HCT116 (cell line): ENCODE measurements at regions not wholly inside any gene's neighbourhood (a gene's known extent, or its start where the extent isn't known, plus 50 kb on each side); places are given as distances from the start of the nearest gene placed in this dataset.

Experiments
- ATAC-seq: fragments of 200-7000 bp; cut with Tn5 transposase; 2 replicates; pipeline ENCODE4 v1.9.1; 2020; ENCODE audit warnings: mild to moderate bottlenecking, moderate library complexity
- BruUV-seq: library from RNA; stranded (reverse); fragments of 400-500 nt; replicated peaks from 2 replicates; lab custom pipeline; 2021; lab: Mats Ljungman, UMichigan
- CTCF ChIA-PET: fragments of 300-600 bp; sonication (Branson Sonifier 250); formaldehyde crosslinking; loops from one replicate; lab custom pipeline; 2021; ENCODE audit warnings: antibody characterized with exemption; lab: Charles Lee
- POLR2A ChIA-PET: fragments of 300-600, 350-600 bp; sonication (Branson Sonifier 250); formaldehyde crosslinking; loops from one replicate; lab custom pipeline; 2021; ENCODE audit warnings: antibody characterized with exemption; lab: Charles Lee
- RAD21 ChIA-PET, 2 experiments: fragments of 300-600 bp; sonication (Branson Sonifier 250); formaldehyde crosslinking; loops; one replicate each; lab custom pipeline; 2023; ENCODE audit warnings: low total read pairs in 2 of 2; ENCODE audit not compliant: uncharacterized antibody in 2 of 2, unreplicated experiment in 2 of 2, low non-redundant PET in 1 of 2; lab: Charles Lee
- DNase-seq: peaks from one replicate; pipeline ENCODE4 v3.0.0-alpha.2; 2010; ENCODE audit warnings: low read depth, low spot score
- H2AFZ ChIP-seq: fragments of 200-600 bp; shearing (Covaris generic), sonication (generic); 2 replicates; pipeline ENCODE4 v1.6.1; 2017; ENCODE audit warnings: low read depth, mixed run types, mixed read lengths, antibody characterized with exemption, low read length; ENCODE audit not compliant: poor library complexity, severe bottlenecking
- H3K27ac ChIP-seq: 2 replicates; pipeline ENCODE4 v1.5.1; 2012; ENCODE audit warnings: low read depth, low read length
- H3K27me3 ChIP-seq: fragments of 200-600 bp; sonication (generic); 2 replicates; pipeline ENCODE4 v1.6.1; 2016; ENCODE audit warnings: mixed run types, low read length, mixed read lengths; ENCODE audit not compliant: insufficient read depth
- H3K36me3 ChIP-seq, 2 experiments: fragments of 200-500 bp in 1 of 2; fragments of 200-600 bp in 1 of 2; sonication (Bioruptor generic) in 1 of 2; sonication (generic) in 1 of 2; 2 replicates each; pipeline versions ENCODE4 v1.5.1 to v1.6.1; 2014 to 2016; ENCODE audit warnings: low read length in 2 of 2, inconsistent platforms in 1 of 2, mixed read lengths in 1 of 2, mixed run types in 1 of 2; ENCODE audit not compliant: insufficient read depth in 2 of 2, control insufficient read depth in 1 of 2
- H3K4me1 ChIP-seq, 2 experiments: fragments of 200-600 bp in 1 of 2; sonication (generic) in 1 of 2; 2 replicates each; pipeline versions ENCODE4 v1.5.1 to v1.6.1; 2012 to 2017; ENCODE audit warnings: low read length in 2 of 2, inconsistent platforms in 1 of 2, mild to moderate bottlenecking in 1 of 2, mixed read lengths in 1 of 2, mixed run types in 1 of 2, moderate library complexity in 1 of 2; ENCODE audit not compliant: insufficient read depth in 2 of 2, control insufficient read depth in 1 of 2
- H3K4me2 ChIP-seq: fragments of 200-600 bp; sonication (generic); 2 replicates; pipeline ENCODE4 v1.6.1; 2017; ENCODE audit warnings: mixed run types, low read length, mixed read lengths
- H3K4me3 ChIP-seq, 2 experiments: fragments of 200-600 bp in 1 of 2; sonication (generic) in 1 of 2; replicated peaks in 1 of 2; 2 replicates each; pipeline ENCODE4 v1.5.1; 2011 to 2016; ENCODE audit warnings: low read length in 2 of 2, control low read depth in 1 of 2, low read depth in 1 of 2, mild to moderate bottlenecking in 1 of 2, mixed read lengths in 1 of 2, mixed run types in 1 of 2
- H3K79me2 ChIP-seq: fragments of 200-600 bp; sonication (generic); 2 replicates; pipeline ENCODE4 v1.6.1; 2017; ENCODE audit warnings: mild to moderate bottlenecking, mixed run types, low read length, moderate library complexity, mixed read lengths; ENCODE audit not compliant: insufficient read depth
- H3K9ac ChIP-seq: fragments of 200-600 bp; sonication (generic); 2 replicates; pipeline ENCODE4 v1.6.1; 2016; ENCODE audit warnings: low read length, mixed read lengths
- H3K9me2 ChIP-seq: fragments of 200-600 bp; sonication (generic), shearing (Covaris generic); 2 replicates; pipeline ENCODE4 v1.6.1; 2017; ENCODE audit warnings: mixed run types, mild to moderate bottlenecking, moderate library complexity; ENCODE audit not compliant: insufficient read depth
- H3K9me3 ChIP-seq, 2 experiments: fragments of 200-500 bp in 1 of 2; fragments of 200-600 bp in 1 of 2; sonication (Bioruptor generic) in 1 of 2; sonication (generic) in 1 of 2; 2 replicates each; pipeline ENCODE4 v1.6.1; 2014 to 2017; ENCODE audit warnings: low read length in 2 of 2, mixed read lengths in 2 of 2, inconsistent platforms in 1 of 2, low read depth in 1 of 2, mild to moderate bottlenecking in 1 of 2, mixed run types in 1 of 2, moderate library complexity in 1 of 2; ENCODE audit not compliant: control insufficient read depth in 1 of 2, insufficient read depth in 1 of 2
- H4K20me1 ChIP-seq: fragments of 200-600 bp; sonication (generic), shearing (Covaris generic); 2 replicates; pipeline ENCODE4 v1.6.1; 2017; ENCODE audit warnings: mixed run types, mild to moderate bottlenecking, moderate library complexity; ENCODE audit not compliant: insufficient read depth
- CBX3 ChIP-seq: IDR thresholded peaks from 2 replicates; pipeline ENCODE4 v1.6.1; 2012; ENCODE audit warnings: low read depth
- EGR1 ChIP-seq: IDR thresholded peaks from 2 replicates; pipeline ENCODE4 v1.6.1; 2012; ENCODE audit warnings: low read depth
- FOSL1 ChIP-seq: IDR thresholded peaks from 2 replicates; pipeline ENCODE4 v1.6.1; 2012; ENCODE audit warnings: low read depth
- POLR2AphosphoS5 ChIP-seq: IDR thresholded peaks from 2 replicates; pipeline ENCODE4 v1.6.1; 2011; ENCODE audit warnings: mild to moderate bottlenecking, low read depth, low read length, moderate library complexity
- intact Hi-C: fragments of 100-400 bp; cut with micrococcal nuclease; formaldehyde crosslinking; loops from 2 replicates; pipeline ENCODE4 v1.10.0; 2022
- TF ChIP-seq, protein P1 (sequence below): IDR thresholded peaks from 2 replicates; pipeline ENCODE4 v1.6.1; 2012
- TF ChIP-seq, protein P2 (sequence below): IDR thresholded peaks from 2 replicates; pipeline ENCODE4 v1.6.1; 2012; ENCODE audit warnings: low read depth

DNA sequence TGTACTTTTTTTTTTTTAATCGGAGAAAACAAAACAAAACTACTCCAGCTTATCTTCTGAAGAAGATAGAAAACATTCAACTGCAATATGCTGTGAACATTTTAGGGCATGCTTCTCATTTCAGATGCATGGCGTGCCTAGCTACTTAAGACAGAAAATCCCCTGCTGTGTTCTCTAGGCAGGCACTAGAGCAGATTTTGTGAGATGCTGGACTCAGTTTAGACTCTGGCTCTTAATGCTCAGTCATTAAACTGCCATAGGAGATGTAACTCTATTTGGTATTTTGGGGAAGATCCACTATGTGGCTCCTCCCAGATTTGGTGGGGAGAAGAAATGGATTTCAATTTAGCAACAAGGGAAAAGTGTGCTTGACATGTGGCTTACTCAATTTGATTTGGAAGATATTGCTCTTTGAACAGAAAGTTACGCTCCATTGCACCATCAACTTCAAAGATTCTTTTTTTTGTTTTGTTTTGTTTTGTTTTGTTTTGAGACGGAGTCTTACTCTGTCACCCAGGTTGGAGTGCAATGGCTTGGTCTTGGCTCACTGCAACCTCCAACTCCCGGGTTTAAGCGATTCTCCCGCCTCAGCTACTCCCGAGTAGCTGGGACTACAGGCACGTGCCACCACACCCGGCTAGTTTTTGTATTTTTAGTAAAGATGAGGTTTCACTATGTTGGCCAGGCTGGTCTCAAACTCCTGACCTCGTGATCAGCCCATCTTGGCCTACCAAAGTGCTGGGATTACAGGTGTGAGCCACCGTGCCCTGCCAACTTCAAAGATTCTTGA is 62.0 kb upstream of the LEKR1 start:
- POLR2A ChIA-PET, result no interaction called here
- Histone ChIP-seq H3K9me2 (no peaks in the 10 kb centered on the region), H3K4me1 (peaks cover 0 to 7% of the 10 kb centered on the region in 2 experiments; a peak in 1 of 4 replicates), H3K27ac (no peak overlapping the region), H3K9ac (no peak overlapping the region), H2AFZ (no peak overlapping the region), H3K4me2 (no peak overlapping the region)
- DNase-seq, result no peak
- BruUV-seq, result no TSS peak
- intact Hi-C loops, result no loop called here
- no peak for ATAC-seq
- TF ChIP-seq, protein P1, sequence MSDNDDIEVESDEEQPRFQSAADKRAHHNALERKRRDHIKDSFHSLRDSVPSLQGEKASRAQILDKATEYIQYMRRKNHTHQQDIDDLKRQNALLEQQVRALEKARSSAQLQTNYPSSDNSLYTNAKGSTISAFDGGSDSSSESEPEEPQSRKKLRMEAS, result no peak
- TF ChIP-seq FOSL1, result no peak
- no peak for TF ChIP-seq CBX3
- TF ChIP-seq, protein P2, sequence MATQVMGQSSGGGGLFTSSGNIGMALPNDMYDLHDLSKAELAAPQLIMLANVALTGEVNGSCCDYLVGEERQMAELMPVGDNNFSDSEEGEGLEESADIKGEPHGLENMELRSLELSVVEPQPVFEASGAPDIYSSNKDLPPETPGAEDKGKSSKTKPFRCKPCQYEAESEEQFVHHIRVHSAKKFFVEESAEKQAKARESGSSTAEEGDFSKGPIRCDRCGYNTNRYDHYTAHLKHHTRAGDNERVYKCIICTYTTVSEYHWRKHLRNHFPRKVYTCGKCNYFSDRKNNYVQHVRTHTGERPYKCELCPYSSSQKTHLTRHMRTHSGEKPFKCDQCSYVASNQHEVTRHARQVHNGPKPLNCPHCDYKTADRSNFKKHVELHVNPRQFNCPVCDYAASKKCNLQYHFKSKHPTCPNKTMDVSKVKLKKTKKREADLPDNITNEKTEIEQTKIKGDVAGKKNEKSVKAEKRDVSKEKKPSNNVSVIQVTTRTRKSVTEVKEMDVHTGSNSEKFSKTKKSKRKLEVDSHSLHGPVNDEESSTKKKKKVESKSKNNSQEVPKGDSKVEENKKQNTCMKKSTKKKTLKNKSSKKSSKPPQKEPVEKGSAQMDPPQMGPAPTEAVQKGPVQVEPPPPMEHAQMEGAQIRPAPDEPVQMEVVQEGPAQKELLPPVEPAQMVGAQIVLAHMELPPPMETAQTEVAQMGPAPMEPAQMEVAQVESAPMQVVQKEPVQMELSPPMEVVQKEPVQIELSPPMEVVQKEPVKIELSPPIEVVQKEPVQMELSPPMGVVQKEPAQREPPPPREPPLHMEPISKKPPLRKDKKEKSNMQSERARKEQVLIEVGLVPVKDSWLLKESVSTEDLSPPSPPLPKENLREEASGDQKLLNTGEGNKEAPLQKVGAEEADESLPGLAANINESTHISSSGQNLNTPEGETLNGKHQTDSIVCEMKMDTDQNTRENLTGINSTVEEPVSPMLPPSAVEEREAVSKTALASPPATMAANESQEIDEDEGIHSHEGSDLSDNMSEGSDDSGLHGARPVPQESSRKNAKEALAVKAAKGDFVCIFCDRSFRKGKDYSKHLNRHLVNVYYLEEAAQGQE, result no peak
- no peak for TF ChIP-seq POLR2AphosphoS5
- no peak for TF ChIP-seq EGR1
- TF ChIP-seq, all 23 proteins: peak for 0
- no peak overlapping the region for H3K4me3 ChIP-seq
- no peaks in the 10 kb centered on the region for H3K9me3 ChIP-seq
- no peaks in the 10 kb centered on the region for H3K36me3 ChIP-seq
- ChIA-PET RAD21 (no interaction called here), CTCF (no interaction called here)
- H3K79me2 ChIP-seq, result no peaks in the 10 kb centered on the region
- H3K27me3 ChIP-seq, result no peaks in the 10 kb centered on the region
- no peaks in the 10 kb centered on the region for H4K20me1 ChIP-seq
